Inflammatory macrophage treated with lipopolysaccharide for 4 hours (primary cell): ENCODE measurements at regions not wholly inside any gene's neighbourhood (a gene's known extent, or its start where the extent isn't known, plus 50 kb on each side); places are given as distances from the start of the nearest gene placed in this dataset.
"Not testable (repeated sequence)": the region's sequence is repeated elsewhere in the genome, so short reads cannot be mapped to it uniquely, and the experiment has no call there.

Source experiments
- DNase-seq: peaks from one replicate; pipeline ENCODE4 v3.0.0-alpha.2; 2020

DNA sequence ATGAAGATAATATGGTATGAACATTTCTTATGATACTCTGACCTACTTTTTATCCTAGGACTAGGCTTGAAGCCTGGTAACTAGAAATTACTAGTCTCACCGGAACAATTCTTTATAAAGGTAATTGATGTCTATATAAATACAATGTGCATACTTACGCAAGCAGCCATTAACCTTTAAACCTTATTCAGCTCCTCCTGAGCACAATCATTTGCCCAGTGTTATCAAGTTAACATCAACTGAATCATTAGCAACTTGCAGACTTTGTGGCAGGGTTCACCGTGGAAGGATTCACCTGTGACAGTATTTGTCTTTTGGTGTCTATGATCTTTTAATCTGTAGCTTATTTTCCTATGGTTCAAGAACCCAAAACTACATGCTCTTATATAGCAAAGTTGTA lies 508.6 kb upstream of the KLHL1 start:
- DNase-seq = no peak

DNA sequence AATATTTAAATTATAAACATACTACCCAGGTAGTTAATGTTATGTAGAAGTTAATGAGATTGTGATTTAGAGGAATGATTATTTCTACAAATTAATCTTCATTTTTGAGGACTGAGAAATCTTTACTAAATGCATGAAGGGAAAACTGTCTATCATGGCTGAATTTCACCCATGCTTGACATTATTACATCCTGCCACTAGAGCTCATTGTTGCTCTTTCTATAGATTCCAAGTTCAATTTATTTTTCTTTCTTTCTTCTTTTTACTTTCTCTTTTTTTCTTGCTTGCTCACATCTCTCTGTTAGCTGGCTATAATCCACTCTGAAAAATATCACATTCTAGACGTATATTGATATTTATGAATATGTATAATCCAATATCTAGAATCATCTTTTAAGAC lies 505.0 kb upstream of the KLHL1 start:
- no peak for DNase-seq

DNA sequence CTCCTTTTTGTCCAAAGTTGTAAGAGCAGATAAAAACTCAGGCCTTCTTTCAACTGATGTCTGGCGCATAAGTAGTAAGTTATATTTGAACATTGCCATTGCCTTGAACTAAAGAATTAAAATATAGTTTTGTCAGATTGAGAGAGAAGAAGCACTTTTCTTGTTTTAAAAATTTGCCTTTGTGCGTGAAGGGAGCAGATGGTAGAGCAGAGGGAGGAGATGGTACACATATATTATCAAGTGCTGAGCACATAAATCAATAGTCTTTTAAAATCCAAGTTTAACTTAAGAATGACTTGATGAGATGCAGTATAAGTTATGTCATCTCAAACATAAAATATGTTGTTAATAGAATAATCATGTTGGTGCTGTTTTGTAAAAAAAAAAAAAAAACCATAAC lies 504.6 kb upstream of the KLHL1 start:
- no peak for DNase-seq

GRCh38 chr13:70604448-70604847 lies 496.2 kb upstream of the KLHL1 start:
- no peak for DNase-seq

- DNase-seq = no peak
Observed at GRCh38 chr13:70593716-70594115, 485.5 kb upstream of the KLHL1 start.

DNA sequence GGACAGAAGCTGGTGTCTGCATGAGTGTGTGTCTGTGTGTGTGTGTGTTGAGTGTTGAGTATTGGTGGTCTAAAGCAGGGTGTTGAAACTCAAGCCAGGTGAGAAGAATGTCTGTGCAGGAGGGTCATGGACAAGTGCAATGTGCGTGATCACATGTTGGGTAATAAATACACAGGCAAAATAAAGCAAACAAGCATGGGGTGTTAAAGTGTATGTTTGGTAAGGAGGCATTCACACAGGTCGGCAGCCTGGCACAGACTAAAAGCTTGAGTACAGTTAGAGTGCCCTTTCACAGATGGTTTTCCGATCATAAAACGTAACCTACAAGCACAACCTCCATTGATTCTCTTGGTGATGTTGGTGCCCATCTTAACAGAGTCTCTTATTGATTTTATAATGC lies 476.9 kb upstream of the KLHL1 start:
- no peak for DNase-seq

GRCh38 chr13:70580825-70581224 lies 472.6 kb upstream of the KLHL1 start:
- DNase-seq = no peak

GRCh38 chr13:70579941-70580340 lies 471.7 kb upstream of the KLHL1 start:
- no peak for DNase-seq

DNA sequence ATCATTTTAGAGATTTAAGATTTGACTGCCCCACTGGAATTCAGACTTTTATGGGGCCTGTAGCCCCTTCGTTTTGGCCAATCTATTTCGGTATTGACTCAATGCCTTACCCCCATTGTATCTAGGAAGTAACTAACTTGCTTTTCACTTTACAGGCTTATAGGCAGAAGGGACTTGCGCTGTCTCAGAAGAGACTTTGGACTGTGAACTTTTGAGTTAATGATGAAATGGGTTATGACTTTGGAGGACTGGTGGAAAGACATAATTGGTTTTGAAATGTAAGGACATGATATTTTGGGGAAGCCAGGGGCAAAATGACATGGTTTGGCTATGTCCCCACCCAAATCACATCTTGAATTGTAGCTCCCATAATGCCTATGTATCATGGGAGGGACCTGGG lies 463.0 kb upstream of the KLHL1 start:
- DNase-seq = no peak

- DNase-seq = peak; percentile 37
Observed at GRCh38 chr13:70568571-70568970, 460.3 kb upstream of the KLHL1 start.

DNA sequence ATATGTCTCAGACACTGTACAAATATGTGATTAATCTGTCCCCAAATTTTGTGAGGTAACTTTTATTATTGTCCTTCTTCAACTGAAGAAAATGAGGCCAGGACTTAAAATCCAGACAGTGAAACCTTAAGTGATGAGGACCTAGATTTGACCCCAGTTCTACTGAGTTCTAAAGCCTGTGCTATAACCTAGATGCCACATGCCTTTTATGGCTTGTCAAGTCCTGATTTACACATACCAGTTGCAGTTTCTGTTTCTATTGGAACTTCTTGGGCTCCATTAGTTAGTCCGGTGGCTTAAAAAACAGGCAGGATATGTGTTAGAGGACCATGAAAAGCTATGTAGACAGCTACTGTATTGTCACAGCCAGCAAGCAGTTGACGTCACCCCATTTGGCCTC lies 436.5 kb upstream of the KLHL1 start:
- no peak for DNase-seq

DNA sequence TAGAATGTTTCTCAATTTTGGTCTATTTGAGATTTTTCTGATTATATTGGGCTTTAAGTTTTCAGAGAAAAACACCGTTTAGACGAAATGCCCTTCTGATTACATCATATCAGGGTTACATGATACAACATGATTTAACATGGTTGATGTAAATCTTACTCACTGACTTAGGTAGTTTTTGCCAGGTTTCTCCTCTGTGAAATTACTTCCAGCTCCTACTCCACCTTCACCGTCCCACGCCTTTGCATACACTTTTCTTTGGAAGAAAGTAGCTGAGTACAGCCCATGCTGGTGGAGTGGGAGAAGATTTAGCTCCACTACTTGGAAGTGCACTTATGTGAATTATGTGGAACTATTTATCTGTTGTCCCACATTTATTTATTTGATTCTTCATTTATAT lies 433.2 kb upstream of the KLHL1 start:
- DNase-seq = no peak

- no peak for DNase-seq
Observed at GRCh38 chr13:70534466-70534865, 426.2 kb upstream of the KLHL1 start.

GRCh38 chr13:70529652-70530051 lies 421.4 kb upstream of the KLHL1 start:
- no peak for DNase-seq

DNA sequence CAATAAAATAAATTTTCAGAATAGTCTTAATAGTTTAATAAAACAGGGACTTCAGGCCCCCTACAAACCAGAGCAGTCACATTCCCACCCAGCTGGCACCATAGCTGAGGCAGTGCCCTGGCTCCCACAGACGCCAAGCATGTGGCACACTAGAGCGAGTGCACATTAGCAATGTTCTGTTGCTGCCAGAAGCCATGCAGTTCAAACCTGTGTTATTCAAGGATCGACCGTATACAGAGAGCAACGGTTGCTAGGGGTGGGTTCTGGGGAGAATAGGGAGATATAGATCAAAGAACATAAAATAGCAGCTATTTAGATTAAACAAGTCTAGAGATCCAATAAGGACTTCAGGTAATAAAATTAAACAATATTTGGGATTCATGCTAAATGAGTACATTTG lies 419.3 kb upstream of the KLHL1 start:
- DNase-seq = no peak

DNA sequence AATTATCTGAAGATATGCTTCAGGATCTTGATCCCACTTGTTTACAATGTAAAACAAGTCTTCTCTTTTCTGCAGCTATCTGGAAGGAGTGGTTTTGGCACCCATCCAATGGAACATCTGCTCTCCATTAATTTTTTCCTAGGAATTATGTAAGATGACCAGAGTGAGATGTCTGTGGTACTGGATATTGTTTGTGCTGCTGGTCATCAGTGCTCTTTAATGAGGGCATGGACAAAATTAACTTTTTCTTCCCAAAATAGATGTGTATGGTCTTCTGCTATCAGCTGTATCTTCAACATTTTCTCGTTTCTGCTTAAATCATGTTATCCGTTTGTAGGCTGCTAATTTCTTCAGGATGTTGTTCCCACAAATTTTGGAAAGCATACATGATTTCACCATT lies 415.4 kb upstream of the KLHL1 start:
- no peak for DNase-seq

- DNase-seq = no peak
Observed at GRCh38 chr13:70520275-70521036, 412.2 kb upstream of the KLHL1 start.

GRCh38 chr13:70518081-70518480 lies 409.8 kb upstream of the KLHL1 start:
- DNase-seq = no peak

GRCh38 chr13:70516226-70516625 lies 408.0 kb upstream of the KLHL1 start:
- DNase-seq = no peak

- not testable (repeated sequence) for DNase-seq
Observed at GRCh38 chr13:70511861-70512417, 403.7 kb upstream of the KLHL1 start.

DNA sequence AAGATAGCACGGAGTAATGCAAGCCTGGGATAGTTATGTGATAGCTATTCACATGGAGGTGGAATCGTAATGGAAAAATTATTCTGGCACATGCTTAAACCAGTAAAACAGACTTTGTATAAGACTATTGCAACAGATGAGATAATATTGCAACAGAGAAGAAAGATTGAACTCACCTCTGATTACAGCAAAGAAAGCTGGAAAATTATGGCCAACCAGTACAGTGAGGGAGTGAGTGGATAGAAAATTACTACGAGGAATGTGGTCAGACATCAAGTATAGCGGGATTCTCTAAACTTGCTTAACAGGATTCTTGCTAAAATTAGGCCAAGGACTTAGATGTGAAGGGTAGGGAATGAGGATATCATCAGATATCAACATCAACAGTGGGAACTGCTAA lies 397.6 kb upstream of the KLHL1 start:
- DNase-seq = no peak

GRCh38 chr13:70502944-70503343 lies 394.7 kb upstream of the KLHL1 start:
- no peak for DNase-seq

DNA sequence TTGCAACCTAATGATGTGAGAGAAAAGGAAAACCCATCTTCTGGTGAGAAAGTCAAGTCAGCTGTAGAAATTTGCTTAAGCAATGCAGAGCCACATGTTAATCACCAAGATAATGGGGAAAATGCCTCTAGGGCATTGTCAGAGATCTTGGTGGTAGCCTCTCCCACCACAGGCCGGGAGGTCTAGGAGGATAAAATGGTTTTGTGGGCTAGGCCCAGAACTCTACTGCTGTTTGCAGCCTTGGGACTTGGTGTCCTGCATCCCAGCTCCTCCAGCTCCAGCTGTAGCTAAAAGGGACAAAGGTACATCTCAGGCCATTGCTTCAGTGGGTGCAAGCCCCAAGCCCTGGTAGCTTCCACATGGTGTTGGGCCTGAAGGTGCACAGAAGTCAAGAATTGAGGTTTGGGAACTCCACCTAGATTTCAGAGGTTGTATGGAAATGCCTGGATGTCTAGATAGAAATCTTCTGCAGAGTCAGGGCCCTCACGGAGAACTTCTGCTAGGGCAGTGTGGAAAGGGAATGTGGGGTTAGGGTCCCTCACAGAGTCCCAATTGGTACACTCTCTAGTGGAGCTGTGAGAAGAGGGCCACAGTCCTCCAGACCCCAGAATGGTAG lies 382.2 kb upstream of the KLHL1 start:
- DNase-seq = no peak

DNA sequence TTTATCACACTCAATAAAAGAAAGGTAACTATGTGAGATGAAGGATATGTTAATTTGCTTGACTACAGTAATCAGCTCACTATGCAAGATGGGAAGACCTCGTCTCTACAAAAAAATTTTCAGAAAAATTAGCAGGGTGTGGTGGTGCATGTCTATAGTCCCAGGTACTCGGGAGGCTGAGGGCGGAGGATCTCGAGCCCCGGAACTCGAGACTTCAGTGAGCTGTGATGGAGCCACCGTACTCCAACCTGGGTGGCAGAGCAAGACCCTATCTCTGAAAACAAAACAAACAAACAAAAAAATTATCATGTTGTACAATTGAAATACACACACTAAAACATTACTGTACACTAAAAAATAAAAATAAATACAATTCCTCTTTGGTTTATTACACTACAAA lies 376.7 kb upstream of the KLHL1 start:
- DNase-seq = no peak
